Endothelial cell of umbilical vein (primary cell): ENCODE measurements at regions not wholly inside any gene's neighbourhood (a gene's known extent, or its start where the extent isn't known, plus 50 kb on each side); places are given as distances from the start of the nearest gene placed in this dataset.

Source experiments
- BruUV-seq: library from RNA; stranded (reverse); fragments of 400-500 nt; replicated peaks from 2 replicates; lab custom pipeline; 2021; lab: Mats Ljungman, UMichigan
- CTCF ChIA-PET: fragments of 300-600, 350-600 bp; sonication (Branson Sonifier 250); formaldehyde crosslinking; loops from one replicate; lab custom pipeline; 2021; ENCODE audit warnings: antibody characterized with exemption, inconsistent platforms; lab: Charles Lee
- POLR2A ChIA-PET: fragments of 300-600, 350-600 bp; sonication (Branson Sonifier 250); formaldehyde crosslinking; loops from one replicate; lab custom pipeline; 2021; ENCODE audit warnings: antibody characterized with exemption, inconsistent platforms; lab: Charles Lee
- DNase-seq: peaks from one replicate; pipeline ENCODE4 v3.0.0-alpha.2; 2011; ENCODE audit warnings: low read depth, low spot score
- FAIRE-seq: peaks from 2 replicates; lab custom pipeline; 2011; peaks lifted over from hg19 to GRCh38; lab: Jason Lieb, UNC
- H2AFZ ChIP-seq: 2 replicates; pipeline ENCODE4 v1.6.0; 2012; ENCODE audit warnings: low read depth, low read length, control low read depth, inconsistent platforms
- H3K27ac ChIP-seq: 2 replicates; pipeline ENCODE4 v1.5.1; 2011; ENCODE audit warnings: low read depth, mild to moderate bottlenecking, control low read depth, low read length, moderate library complexity; ENCODE audit not compliant: insufficient read depth
- H3K27me3 ChIP-seq, 2 experiments: 2 replicates each; pipeline versions ENCODE4 v1.6.0 to v1.6.1; 2011; ENCODE audit warnings: low read length in 2 of 2, mixed read lengths in 1 of 2; ENCODE audit not compliant: control insufficient read depth in 2 of 2, insufficient read depth in 2 of 2
- H3K36me3 ChIP-seq, 2 experiments: 2 replicates in 1 of 2; 3 replicates in 1 of 2; pipeline ENCODE4 v1.5.1; 2011; ENCODE audit warnings: low read length in 2 of 2, mild to moderate bottlenecking in 1 of 2, moderate library complexity in 1 of 2; ENCODE audit not compliant: control insufficient read depth in 2 of 2, insufficient read depth in 2 of 2; ENCODE audit errors: extremely low read depth in 1 of 2
- H3K4me1 ChIP-seq: 3 replicates; pipeline ENCODE4 v1.5.1; 2011; ENCODE audit warnings: mild to moderate bottlenecking, low read length; ENCODE audit not compliant: control insufficient read depth, insufficient read depth; ENCODE audit errors: extremely low read depth
- H3K4me2 ChIP-seq: 2 replicates; pipeline ENCODE4 v1.6.1; 2011; ENCODE audit warnings: low read length, control low read depth, mixed read lengths; ENCODE audit not compliant: insufficient read depth
- H3K4me3 ChIP-seq, 3 experiments: fragments of 200-600 bp in 1 of 3; sonication (generic), shearing (Covaris generic) in 1 of 3; replicated peaks in 1 of 3; 2 replicates each; pipeline ENCODE4 v1.5.1; 2011 to 2016; ENCODE audit warnings: control low read depth in 3 of 3, low read length in 3 of 3, mild to moderate bottlenecking in 2 of 3, inconsistent platforms in 1 of 3, low read depth in 1 of 3, moderate library complexity in 1 of 3; ENCODE audit not compliant: insufficient read depth in 1 of 3
- H3K79me2 ChIP-seq: 2 replicates; pipeline ENCODE4 v1.6.0; 2012; ENCODE audit warnings: low read length, inconsistent platforms; ENCODE audit not compliant: control insufficient read depth, insufficient read depth
- H3K9ac ChIP-seq: replicated peaks from 2 replicates; pipeline ENCODE3; 2011; ENCODE audit warnings: low read length, control low read depth; ENCODE audit not compliant: insufficient read depth; ENCODE audit errors: extremely low read depth
- H3K9me1 ChIP-seq: replicated peaks from 3 replicates; pipeline ENCODE4 v1.6.0; 2011; ENCODE audit warnings: mild to moderate bottlenecking, low read length; ENCODE audit not compliant: control insufficient read depth, insufficient read depth; ENCODE audit errors: extremely low read depth
- H3K9me3 ChIP-seq: replicated peaks from 2 replicates; pipeline ENCODE4 v1.5.1; 2012; ENCODE audit warnings: low read length, inconsistent platforms; ENCODE audit not compliant: control insufficient read depth, insufficient read depth
- H4K20me1 ChIP-seq: replicated peaks from 2 replicates; pipeline ENCODE3; 2011; ENCODE audit warnings: mild to moderate bottlenecking, low read length; ENCODE audit not compliant: control insufficient read depth, insufficient read depth; ENCODE audit errors: extremely low read depth
- FOS ChIP-seq: IDR thresholded peaks from 2 replicates; pipeline ENCODE4 v1.6.1; 2011; ENCODE audit warnings: mild to moderate bottlenecking, low read length, moderate library complexity, borderline replicate concordance; ENCODE audit not compliant: insufficient read depth
- GATA2 ChIP-seq: IDR thresholded peaks from 2 replicates; pipeline ENCODE4 v1.7.0; 2011; ENCODE audit warnings: low read depth, mild to moderate bottlenecking, moderate library complexity, mixed read lengths, low read length; ENCODE audit not compliant: insufficient read length, insufficient read depth
- JUN ChIP-seq: IDR thresholded peaks from 2 replicates; pipeline ENCODE4 v1.6.1; 2011; ENCODE audit warnings: borderline replicate concordance, low read depth; ENCODE audit not compliant: insufficient read length, insufficient read depth
- MYC ChIP-seq: IDR thresholded peaks from one replicate; pipeline ENCODE4 v1.6.1; 2011; ENCODE audit warnings: mild to moderate bottlenecking, low read depth, low read length
- POLR2A ChIP-seq: IDR thresholded peaks from 2 replicates; pipeline ENCODE4 v1.6.1; 2012; ENCODE audit warnings: low read depth, mild to moderate bottlenecking, control low read depth, low read length
- POLR2AphosphoS5 ChIP-seq: IDR thresholded peaks from 2 replicates; pipeline ENCODE4 v1.6.1; 2012; ENCODE audit warnings: low read depth, mild to moderate bottlenecking, control low read depth, low read length, moderate library complexity; ENCODE audit not compliant: insufficient read depth
- dilution Hi-C: fragments of 300-500 bp; cut with MboI; formaldehyde crosslinking; loops from one replicate; pipeline ENCODE4 v1.15.0; 2019; ENCODE audit warnings: low sequenced_read_pairs; ENCODE audit not compliant: extremely low pct_ligation_motif_present
- intact Hi-C: fragments of 100-400 bp; cut with micrococcal nuclease; formaldehyde crosslinking; loops from one replicate; pipeline ENCODE4 v1.10.0; 2022
- TF ChIP-seq, protein P1 (sequence below), 2 donors: IDR thresholded peaks; 1 replicate in 1 of 2; 2 replicates in 1 of 2; pipeline ENCODE4 v1.5.1; 2011; ENCODE audit warnings: low read length in 2 of 2, mild to moderate bottlenecking in 2 of 2, moderate library complexity in 2 of 2, control low read depth in 1 of 2, inconsistent platforms in 1 of 2, low read depth in 1 of 2; ENCODE audit not compliant: insufficient read depth in 1 of 2; ENCODE audit errors: extremely low read depth in 1 of 2
- TF ChIP-seq, protein P2 (sequence below): IDR thresholded peaks from 2 replicates; pipeline ENCODE4 v1.6.1; 2011; ENCODE audit not compliant: insufficient read depth, insufficient read length

DNA sequence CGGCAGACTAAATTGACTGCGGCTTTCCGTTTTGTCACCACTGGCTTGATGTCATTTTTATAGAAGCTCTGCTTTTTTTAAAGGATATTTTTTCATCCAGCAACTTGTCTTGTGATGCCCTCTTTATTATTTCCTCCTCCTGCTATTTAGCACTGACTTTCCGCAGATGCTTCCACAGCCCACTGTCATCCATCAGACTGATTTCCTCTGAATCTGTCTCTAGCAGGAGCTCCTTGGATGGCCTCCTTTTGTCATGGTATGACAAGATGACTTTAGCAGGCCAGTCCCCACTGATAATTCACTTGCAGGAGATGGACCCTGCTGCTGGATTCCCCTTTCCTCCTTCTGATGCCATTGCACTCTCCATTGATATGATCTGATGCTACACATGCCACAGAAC is 454.6 kb downstream of the TSN start:
- Histone ChIP-seq H3K79me2 (no peaks in the 10 kb centered on the region), H3K9me1 (no peaks in the 10 kb centered on the region), H3K9ac (no peak overlapping the region), H3K36me3 (no peaks in the 10 kb centered on the region), H3K27ac (no peak overlapping the region), H3K9me3 (no peaks in the 10 kb centered on the region), H3K4me2 (no peak overlapping the region), H4K20me1 (no peaks in the 10 kb centered on the region), H2AFZ (no peak overlapping the region), H3K27me3 (no peaks in the 10 kb centered on the region), H3K4me1 (no peaks in the 10 kb centered on the region), H3K4me3 (no peak overlapping the region)
- POLR2A ChIA-PET = no interaction called here
- BruUV-seq = no TSS peak
- DNase-seq (no peak), FAIRE-seq (no peak)
- dilution Hi-C loops (no loop called here), intact Hi-C loops (no loop called here)
- CTCF ChIA-PET = no interaction called here
- TF ChIP-seq MYC = no peak
- TF ChIP-seq, protein P1, sequence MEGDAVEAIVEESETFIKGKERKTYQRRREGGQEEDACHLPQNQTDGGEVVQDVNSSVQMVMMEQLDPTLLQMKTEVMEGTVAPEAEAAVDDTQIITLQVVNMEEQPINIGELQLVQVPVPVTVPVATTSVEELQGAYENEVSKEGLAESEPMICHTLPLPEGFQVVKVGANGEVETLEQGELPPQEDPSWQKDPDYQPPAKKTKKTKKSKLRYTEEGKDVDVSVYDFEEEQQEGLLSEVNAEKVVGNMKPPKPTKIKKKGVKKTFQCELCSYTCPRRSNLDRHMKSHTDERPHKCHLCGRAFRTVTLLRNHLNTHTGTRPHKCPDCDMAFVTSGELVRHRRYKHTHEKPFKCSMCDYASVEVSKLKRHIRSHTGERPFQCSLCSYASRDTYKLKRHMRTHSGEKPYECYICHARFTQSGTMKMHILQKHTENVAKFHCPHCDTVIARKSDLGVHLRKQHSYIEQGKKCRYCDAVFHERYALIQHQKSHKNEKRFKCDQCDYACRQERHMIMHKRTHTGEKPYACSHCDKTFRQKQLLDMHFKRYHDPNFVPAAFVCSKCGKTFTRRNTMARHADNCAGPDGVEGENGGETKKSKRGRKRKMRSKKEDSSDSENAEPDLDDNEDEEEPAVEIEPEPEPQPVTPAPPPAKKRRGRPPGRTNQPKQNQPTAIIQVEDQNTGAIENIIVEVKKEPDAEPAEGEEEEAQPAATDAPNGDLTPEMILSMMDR (IDR thresholded peaks at IDR 0.05; ENCODE audit: extremely low read depth in 1 of 2, insufficient read depth in 1 of 2, low read depth in 1 of 2, low read length in 2 of 2) = no peak
- no peak for TF ChIP-seq POLR2A
- TF ChIP-seq, protein P2, sequence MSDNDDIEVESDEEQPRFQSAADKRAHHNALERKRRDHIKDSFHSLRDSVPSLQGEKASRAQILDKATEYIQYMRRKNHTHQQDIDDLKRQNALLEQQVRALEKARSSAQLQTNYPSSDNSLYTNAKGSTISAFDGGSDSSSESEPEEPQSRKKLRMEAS = no peak
- TF ChIP-seq POLR2AphosphoS5 = no peak
- no peak for TF ChIP-seq FOS
- no peak for TF ChIP-seq JUN
- no peak for TF ChIP-seq GATA2
